ENCODE measurements at regions not wholly inside any gene's neighbourhood (a gene's known extent, or its start where the extent isn't known, plus 50 kb on each side); places are given as distances from the start of the nearest gene placed in this dataset.

DNA sequence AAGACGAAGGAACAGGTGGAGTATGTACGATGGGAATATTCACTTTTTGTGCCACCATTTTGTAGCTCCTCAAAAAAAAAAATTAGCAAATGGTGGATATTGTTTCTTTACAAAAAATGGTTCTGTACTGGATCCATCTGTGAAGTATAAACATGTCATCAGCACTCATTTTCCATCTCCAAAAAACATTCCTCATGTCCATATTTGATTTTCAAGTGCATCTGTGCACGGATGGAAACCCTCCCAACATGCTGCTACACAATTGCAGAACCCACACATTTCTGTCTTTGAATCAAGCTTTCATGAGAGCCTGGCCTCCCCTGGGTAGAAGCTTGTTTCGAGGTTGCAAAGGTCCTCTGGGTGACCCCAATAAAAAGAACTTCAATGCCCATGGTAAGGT is 59.6 kb upstream of the ZEB2 start:
- TF ChIP-seq, protein P1, sequence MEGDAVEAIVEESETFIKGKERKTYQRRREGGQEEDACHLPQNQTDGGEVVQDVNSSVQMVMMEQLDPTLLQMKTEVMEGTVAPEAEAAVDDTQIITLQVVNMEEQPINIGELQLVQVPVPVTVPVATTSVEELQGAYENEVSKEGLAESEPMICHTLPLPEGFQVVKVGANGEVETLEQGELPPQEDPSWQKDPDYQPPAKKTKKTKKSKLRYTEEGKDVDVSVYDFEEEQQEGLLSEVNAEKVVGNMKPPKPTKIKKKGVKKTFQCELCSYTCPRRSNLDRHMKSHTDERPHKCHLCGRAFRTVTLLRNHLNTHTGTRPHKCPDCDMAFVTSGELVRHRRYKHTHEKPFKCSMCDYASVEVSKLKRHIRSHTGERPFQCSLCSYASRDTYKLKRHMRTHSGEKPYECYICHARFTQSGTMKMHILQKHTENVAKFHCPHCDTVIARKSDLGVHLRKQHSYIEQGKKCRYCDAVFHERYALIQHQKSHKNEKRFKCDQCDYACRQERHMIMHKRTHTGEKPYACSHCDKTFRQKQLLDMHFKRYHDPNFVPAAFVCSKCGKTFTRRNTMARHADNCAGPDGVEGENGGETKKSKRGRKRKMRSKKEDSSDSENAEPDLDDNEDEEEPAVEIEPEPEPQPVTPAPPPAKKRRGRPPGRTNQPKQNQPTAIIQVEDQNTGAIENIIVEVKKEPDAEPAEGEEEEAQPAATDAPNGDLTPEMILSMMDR (IDR thresholded peaks at IDR 0.05): no peak
- TF ChIP-seq POLR2A (IDR thresholded peaks at IDR 0.05): no peak

Data from uterus (tissue), 2 donors.